ENCODE measurements at regions not wholly inside any gene's neighbourhood (a gene's known extent, or its start where the extent isn't known, plus 50 kb on each side); places are given as distances from the start of the nearest gene placed in this dataset.

DNA sequence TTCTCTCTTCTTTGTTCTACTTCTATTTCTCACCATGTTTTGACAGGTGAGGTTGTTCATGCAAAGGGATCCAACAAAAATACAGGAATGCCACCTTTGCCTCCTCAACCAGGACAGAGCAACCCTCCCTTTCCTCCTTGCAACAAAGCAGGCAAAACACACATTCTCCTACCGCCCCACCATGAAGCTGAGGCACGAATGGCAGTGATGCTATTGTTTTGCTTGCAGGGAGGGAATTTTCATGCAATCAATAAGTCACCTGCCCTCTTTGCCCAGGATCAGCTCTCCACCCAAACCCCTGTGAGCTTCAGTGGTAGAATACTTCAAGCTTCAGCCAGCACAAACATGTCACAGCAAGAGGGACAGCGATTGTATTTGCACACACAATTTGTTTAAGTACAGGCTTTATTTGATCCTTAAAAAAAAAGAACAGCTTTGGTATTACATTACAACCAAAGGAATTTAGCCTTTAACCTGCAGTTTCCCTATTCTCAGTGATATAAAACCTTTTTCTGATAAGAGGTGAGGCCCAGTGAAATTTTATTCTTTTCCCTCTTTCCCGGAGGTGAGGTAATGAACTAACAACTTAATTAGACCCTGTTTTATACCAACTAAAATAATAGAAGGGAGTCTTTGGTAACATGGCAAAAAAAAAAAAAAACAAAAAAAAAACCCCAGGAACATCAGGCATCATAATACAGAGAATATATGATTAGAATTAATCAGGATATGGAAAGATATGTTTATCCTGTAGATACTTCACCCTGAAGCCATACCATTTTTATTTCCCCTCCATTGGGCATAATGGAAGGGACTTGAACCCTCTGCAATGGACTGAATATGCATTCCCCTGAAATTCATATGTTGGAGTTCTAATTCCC is 87.0 kb upstream of the EEA1 start:
- no peaks in the 10 kb centered on the region for H3K79me2 ChIP-seq (ENCODE audit: low read depth)
- peak overlapping the region; percentile 11; the same call in 1 of the 2 replicates for H3K27ac ChIP-seq
- H3K4me1 ChIP-seq (replicated peaks; ENCODE audit: insufficient read depth), result peaks cover 44% of the 10 kb centered on the region
- H4K20me1 ChIP-seq (ENCODE audit: insufficient read depth), result no peaks in the 10 kb centered on the region
- peak; percentile 28 to 81 for DNase-seq
- H3K27me3 ChIP-seq (ENCODE audit: insufficient read depth, low read depth), result no peaks in the 10 kb centered on the region
- POLR2A ChIA-PET (ENCODE audit: unreplicated experiment), result interaction anchor here (0.6 kb wide), 3 partner anchors 20 to 870 kb away, joined by 3 to 8 read pairs (median 4); no protein-coding TSS in a partner anchor
- peak overlapping the region; percentile 18; the same call in 1 of the 2 replicates for H2AFZ ChIP-seq
- no TSS peak for BruUV-seq (replicated peaks)
- TF ChIP-seq EZH2 (IDR thresholded peaks at IDR 0.05; ENCODE audit: low read depth), result no peak
- TF ChIP-seq, protein P1, sequence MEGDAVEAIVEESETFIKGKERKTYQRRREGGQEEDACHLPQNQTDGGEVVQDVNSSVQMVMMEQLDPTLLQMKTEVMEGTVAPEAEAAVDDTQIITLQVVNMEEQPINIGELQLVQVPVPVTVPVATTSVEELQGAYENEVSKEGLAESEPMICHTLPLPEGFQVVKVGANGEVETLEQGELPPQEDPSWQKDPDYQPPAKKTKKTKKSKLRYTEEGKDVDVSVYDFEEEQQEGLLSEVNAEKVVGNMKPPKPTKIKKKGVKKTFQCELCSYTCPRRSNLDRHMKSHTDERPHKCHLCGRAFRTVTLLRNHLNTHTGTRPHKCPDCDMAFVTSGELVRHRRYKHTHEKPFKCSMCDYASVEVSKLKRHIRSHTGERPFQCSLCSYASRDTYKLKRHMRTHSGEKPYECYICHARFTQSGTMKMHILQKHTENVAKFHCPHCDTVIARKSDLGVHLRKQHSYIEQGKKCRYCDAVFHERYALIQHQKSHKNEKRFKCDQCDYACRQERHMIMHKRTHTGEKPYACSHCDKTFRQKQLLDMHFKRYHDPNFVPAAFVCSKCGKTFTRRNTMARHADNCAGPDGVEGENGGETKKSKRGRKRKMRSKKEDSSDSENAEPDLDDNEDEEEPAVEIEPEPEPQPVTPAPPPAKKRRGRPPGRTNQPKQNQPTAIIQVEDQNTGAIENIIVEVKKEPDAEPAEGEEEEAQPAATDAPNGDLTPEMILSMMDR (conservative IDR thresholded peaks at IDR 0.05), result no peak
- no peaks in the 10 kb centered on the region; the same call in 1 of the 2 replicates for H3K9me3 ChIP-seq (ENCODE audit: insufficient read depth, low read depth)
- 0 out of 2 replicates have a peak overlapping the region, but pooled peaks have one; percentile 10 for H3K4me3 ChIP-seq
- no peaks in the 10 kb centered on the region for H3K9me2 ChIP-seq (ENCODE audit: insufficient read depth)
- CTCF ChIA-PET, result no interaction called here
- intact Hi-C loops (cut with micrococcal nuclease; ENCODE audit: unreplicated experiment), result no loop called here
- H3F3A ChIP-seq (ENCODE audit: insufficient read depth, low read depth), result peaks cover 30% of the 10 kb centered on the region; the same call in 1 of the 2 replicates
- H3K4me2 ChIP-seq, result peak overlapping the region; percentile 59
- H3K36me3 ChIP-seq (ENCODE audit: low read depth), result no peaks in the 10 kb centered on the region

DNA sequence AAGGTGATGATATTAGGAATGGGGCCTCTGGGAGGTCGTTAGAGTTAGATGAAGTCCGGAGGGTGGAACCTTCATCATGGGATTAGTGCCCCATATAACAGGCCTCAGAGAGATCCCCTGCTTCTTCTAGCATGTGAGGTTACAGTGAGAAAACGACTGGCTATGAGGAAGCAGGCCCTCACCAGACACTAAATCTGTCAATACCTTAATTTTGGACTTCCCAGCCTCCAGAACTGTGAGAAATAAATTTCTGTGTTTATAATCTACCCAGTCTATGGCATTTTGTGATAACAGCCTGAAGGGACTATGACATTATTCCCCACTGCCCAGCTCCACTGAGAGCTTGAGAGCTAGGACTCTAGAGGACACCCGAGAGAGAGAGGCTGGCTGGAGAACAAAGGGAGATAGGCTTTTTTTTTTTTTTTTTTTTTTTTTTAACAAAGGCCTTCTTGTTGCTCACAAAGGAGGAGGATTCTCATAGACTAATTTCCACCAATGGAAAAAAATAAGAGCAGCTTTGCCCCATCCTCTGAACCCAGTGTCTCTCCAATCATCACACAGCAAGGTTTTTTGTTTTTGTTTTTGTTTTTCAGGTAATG is 87.8 kb upstream of the EEA1 start:
- no peak overlapping the region for H2AFZ ChIP-seq
- no peaks in the 10 kb centered on the region for H3K27me3 ChIP-seq (ENCODE audit: insufficient read depth, low read depth)
- H3F3A ChIP-seq (ENCODE audit: insufficient read depth, low read depth), result peaks cover 33% of the 10 kb centered on the region; the same call in 1 of the 2 replicates
- no peak for DNase-seq
- POLR2A ChIA-PET (ENCODE audit: unreplicated experiment), result interaction anchor here (0.6 kb wide), 2 partner anchors 162 to 871 kb away, joined by 4 to 8 read pairs; no protein-coding TSS in a partner anchor
- H3K79me2 ChIP-seq (ENCODE audit: low read depth), result no peaks in the 10 kb centered on the region
- intact Hi-C loops (cut with micrococcal nuclease; ENCODE audit: unreplicated experiment), result no loop called here
- H3K9me3 ChIP-seq (ENCODE audit: insufficient read depth, low read depth), result no peaks in the 10 kb centered on the region; the same call in 1 of the 2 replicates
- no peaks in the 10 kb centered on the region for H3K9me2 ChIP-seq (ENCODE audit: insufficient read depth)
- CTCF ChIA-PET, result interaction anchor here (0.7 kb wide), 2 partner anchors 124 to 189 kb away, joined by 3 to 5 read pairs; no protein-coding TSS in a partner anchor
- H3K27ac ChIP-seq, result 0 out of 2 replicates have a peak overlapping the region, but pooled peaks have one; percentile 11
- peak overlapping the region; percentile 59 for H3K4me2 ChIP-seq
- peaks cover 51% of the 10 kb centered on the region for H3K4me1 ChIP-seq (replicated peaks; ENCODE audit: insufficient read depth)
- no peaks in the 10 kb centered on the region for H4K20me1 ChIP-seq (ENCODE audit: insufficient read depth)
- H3K36me3 ChIP-seq (ENCODE audit: low read depth), result no peaks in the 10 kb centered on the region
- no peak for TF ChIP-seq EZH2 (IDR thresholded peaks at IDR 0.05; ENCODE audit: low read depth)
- TF ChIP-seq, protein P1 (conservative IDR thresholded peaks at IDR 0.05), result no peak
- no TSS peak for BruUV-seq (replicated peaks)
- no peak overlapping the region for H3K4me3 ChIP-seq

DNA sequence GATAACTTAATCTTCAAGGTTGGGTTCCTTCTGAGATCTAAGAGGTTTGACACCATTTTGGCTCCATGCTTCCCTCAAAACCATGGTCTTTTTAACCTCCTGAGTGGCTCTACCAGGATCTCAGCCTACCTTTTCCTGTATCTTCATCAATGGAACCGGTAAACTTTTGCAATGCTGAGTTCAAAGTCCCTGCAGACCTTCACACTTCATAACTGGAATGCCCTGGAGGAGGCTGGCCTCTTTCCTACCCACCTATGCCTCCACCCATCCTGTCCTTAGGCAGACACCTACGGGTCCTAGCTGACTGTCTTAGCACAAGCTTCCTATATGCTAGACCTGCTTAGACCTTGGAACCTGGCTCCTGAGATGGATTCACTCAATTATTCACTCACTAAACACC is 89.5 kb upstream of the EEA1 start:
- BruUV-seq (replicated peaks), result no TSS peak
- CTCF ChIA-PET, result no interaction called here
- peaks cover 64% of the 10 kb centered on the region for H3K4me1 ChIP-seq (replicated peaks; ENCODE audit: insufficient read depth)

More for the DNA sequence above, 89.5 kb upstream of the EEA1 start:
- intact Hi-C loops (cut with micrococcal nuclease; ENCODE audit: unreplicated experiment), result no loop called here
- Histone ChIP-seq H4K20me1 (ENCODE audit: insufficient read depth) (no peaks in the 10 kb centered on the region), H3K27me3 (ENCODE audit: insufficient read depth, low read depth) (no peaks in the 10 kb centered on the region), H3K36me3 (ENCODE audit: low read depth) (no peaks in the 10 kb centered on the region), H3K79me2 (ENCODE audit: low read depth) (no peaks in the 10 kb centered on the region), H3K4me3 (no peak overlapping the region), H3K27ac (no peak overlapping the region), H3K9me3 (ENCODE audit: insufficient read depth, low read depth) (no peaks in the 10 kb centered on the region; the same call in 1 of the 2 replicates), H3K4me2 (no peak overlapping the region), H3K9me2 (ENCODE audit: insufficient read depth) (no peaks in the 10 kb centered on the region), H3F3A (ENCODE audit: insufficient read depth, low read depth) (peaks cover 33% of the 10 kb centered on the region; the same call in 1 of the 2 replicates), H2AFZ (no peak overlapping the region)
- TF ChIP-seq, protein P1 (conservative IDR thresholded peaks at IDR 0.05), result no peak
- no peak for TF ChIP-seq EZH2 (IDR thresholded peaks at IDR 0.05; ENCODE audit: low read depth)
- POLR2A ChIA-PET (ENCODE audit: unreplicated experiment), result interaction anchor here (0.6 kb wide), 1 partner anchor 180 kb away, joined by 4 read pairs; no protein-coding TSS in a partner anchor
- DNase-seq, result no peak
